HG03045 (cell line): ENCODE measurements at regions not wholly inside any gene's neighbourhood (a gene's known extent, or its start where the extent isn't known, plus 50 kb on each side); places are given as distances from the start of the nearest gene placed in this dataset.

Experiments
- ATAC-seq: cut with Tn5 transposase; IDR thresholded peaks from one replicate; pipeline ENCODE4 v1.9.1; 2021; ENCODE audit warnings: mild to moderate bottlenecking, moderate library complexity; ENCODE audit not compliant: unreplicated experiment

DNA sequence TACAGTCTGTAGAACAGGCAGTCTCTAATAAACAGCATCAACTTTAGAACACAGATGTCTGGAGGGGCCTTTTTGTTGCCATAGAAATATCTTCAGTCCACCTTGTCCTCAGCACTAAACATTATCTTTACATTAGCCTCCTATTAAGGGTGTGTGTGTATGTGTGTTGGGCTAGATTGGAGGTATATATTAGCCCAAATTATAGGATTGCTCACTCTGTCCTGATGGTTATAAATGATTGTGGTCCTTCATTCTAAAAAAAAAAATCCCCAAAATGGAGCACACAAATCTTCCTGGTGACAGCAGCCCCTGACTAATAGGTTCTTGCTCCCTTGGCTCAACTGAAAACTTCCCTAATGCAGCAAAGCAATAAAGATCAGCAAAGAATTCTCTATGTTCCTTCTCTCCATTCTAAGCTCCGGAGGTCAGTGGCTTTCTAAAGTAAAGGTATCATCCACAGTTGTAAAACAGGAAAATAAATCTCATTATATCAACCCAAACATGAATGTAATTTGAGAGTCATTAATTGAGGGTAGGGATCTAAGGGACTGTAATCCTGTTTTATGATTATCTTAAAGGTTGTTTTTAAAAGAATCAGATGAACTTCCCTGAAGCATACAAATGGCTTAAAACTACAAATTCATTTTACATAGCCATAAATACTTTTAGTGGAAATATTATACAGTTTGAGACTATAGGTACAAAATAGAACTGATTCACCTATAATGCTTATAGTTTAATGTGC lies 232.7 kb downstream of the KLF12 start:
- no peak for ATAC-seq

DNA sequence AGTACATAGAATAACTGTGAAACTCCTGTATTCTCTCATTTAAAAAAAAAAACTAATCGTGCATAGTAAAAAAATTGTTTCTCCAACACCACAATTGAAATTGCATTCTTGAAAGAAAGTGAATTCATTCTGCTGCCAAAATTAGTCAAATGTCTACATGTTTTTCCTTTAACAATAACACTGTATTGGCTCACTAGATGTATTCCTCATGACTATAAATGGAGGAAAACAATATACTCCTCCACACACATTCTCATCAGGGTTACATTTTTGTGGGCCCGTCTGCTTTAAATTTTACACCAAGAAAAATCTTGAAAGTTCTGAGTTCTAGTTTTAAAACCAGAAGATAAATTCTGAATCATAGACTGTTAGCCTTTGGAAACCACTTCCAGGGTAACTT lies 233.6 kb downstream of the KLF12 start:
- no peak for ATAC-seq

DNA sequence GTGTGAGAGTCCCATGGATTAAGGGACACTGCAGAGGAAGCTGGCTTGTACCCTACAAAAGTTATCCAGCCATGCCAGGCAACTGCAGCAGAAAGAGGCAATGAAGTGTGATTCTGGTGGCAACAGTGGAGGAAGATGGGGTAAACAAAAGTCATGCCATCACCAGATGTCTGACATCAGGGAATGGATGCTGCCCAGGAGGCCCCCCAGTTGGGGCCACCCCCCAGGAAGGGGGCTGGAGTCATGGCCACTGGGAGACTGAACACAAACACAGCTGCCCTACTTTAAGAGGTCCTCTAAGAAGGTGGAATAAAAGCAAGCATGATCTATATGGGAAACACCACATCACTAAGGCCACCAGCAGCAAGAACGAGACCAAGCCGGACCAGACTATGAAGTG lies 235.3 kb downstream of the KLF12 start:
- no peak for ATAC-seq

DNA sequence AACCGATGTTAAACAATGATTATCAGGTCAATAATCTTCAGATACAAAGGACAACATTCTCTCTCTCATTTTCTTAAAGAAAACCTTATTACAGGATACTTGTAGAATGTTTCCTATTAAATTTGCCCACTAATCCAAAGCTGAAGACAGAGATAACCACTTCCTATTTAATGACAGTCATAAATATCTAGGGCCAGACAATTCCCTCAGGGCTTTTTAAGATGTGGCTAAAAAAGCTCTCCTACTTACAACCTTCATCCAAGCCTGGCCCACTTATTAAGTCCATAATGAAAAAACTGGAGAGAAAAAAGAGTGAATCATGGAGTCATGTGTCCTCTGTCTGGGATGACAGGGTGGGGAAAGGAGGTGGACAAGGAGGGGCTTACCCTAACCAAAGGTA lies 235.9 kb downstream of the KLF12 start:
- ATAC-seq = no peak

DNA sequence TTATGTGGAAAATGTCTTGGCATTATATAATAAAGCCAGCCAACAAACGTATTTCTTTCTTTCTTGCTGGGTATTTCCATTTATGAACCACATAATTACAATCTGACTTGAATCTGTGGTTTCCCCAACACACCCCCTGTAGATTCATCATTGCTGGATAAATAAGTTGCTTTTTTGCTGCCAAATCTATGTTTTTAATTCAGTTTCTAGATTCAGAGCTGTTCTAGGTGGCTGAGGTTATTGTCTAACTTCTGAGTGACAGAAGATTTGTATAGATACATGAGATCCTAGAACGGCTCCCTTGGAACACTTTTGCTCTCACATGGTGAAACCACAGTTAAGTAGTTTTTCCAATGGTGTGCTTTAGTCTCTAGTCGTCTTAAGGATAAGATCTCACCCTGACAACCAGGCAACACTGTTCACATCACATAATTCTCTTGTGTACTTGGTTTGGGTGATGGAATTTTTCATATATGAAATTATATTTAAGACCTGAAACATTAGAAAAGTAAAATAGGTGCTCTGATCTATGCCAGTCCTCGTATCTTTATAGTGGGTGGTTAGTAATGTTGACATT lies 239.1 kb downstream of the KLF12 start:
- ATAC-seq = no peak

DNA sequence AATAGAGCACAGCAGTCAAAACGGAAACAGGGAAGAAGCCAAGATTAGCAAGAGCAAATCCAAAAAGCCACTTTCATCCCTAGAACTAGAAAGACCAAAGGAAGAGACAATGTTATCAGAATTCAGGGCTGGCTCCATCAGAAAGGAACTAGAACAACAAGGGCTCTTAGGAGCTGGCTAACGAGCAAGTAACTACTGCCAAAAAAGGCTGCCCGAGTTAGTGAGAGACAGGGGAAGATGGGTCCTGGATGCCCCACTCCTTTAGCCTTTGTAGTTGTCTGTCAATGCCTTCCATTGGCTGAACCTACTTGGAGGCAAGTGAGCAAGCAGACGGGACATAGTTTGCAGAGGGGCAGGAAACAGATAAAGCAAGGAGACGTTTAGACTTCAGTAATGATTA lies 240.4 kb downstream of the KLF12 start:
- no peak for ATAC-seq

DNA sequence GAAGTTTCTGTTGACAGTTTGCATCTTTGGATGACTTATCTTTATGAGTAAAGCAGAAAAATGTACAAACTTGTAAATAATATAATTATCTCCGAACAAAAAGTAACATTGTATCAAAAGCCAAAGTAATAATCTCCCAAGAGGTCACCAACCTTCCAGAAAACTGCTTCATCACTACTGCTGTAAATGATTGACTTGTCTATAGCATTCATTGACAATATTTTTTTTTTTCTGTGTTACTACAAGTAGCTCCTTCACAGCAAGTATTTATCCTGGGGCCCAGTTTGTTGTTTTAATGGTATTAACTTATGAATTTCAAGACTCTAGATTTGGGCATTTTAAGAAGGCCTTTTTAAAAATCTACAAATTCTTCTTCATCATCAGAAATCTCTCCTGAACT lies 242.4 kb downstream of the KLF12 start:
- ATAC-seq = no peak

DNA sequence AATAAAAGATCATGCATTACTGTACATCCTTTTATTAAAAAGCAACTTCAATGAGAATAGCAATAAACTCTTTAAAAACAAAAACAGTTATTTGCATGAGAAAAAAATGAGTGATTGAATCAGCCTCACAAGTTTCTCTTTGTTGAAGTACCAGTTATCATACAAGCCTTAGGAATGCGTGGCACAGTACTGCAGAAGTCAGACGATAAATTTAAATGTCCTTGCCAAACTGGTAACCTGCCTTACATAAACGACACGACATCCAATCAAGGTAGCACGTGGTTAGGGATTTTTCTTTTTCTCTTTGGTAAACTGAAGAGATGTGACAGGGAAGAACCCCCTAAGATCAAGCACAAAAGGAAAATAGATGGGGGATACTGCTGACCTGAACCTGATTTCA lies 251.0 kb downstream of the KLF12 start:
- ATAC-seq = no peak

DNA sequence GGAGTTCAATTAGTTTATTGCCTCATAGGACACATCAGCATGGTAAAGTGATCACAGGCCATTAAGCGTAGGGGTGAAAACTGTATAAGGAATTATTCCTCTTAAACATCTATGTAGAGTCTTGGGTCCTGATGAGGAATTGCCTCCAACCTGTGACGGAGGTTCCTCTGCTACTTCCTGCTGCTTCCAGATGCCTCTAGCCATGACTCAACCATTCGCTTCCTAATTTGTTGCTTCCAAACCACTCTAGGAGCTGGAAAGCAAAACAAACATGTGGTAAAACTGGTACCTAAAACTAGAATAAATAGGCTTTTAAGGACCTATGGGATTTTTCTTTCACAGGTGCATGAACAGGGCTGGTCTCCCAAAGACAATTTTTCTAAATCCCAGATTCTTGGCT lies 253.8 kb downstream of the KLF12 start:
- no peak for ATAC-seq

DNA sequence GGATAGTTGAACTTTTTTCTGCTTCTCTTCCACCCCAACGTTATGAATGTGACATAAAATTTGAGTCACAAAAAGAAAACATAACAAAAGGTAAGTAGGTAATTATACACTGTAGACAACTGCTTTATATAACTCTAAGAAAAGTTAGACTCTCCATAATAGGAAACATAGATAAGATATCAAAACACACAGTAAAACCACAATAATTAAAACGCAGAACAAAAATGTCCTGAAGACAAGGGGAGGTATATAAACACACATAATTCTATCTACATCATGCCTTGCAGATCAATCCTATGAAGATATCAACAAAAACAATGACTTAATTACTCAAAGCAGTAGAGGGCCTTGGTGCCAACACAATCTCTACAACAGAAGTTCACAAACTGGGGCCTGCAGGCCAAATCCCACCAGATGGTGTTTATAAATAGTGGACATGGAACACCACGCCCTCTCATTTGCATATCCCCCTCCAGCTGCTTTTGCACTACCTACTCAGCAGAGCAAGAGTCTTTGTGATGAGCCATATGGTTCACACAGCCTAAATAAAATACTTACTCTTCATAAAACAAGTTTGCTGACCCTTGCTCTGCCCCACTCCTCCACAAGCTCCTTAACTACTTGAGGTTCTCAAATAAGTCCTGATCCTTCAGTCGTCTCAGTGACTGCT lies 254.7 kb downstream of the KLF12 start:
- ATAC-seq = no peak

DNA sequence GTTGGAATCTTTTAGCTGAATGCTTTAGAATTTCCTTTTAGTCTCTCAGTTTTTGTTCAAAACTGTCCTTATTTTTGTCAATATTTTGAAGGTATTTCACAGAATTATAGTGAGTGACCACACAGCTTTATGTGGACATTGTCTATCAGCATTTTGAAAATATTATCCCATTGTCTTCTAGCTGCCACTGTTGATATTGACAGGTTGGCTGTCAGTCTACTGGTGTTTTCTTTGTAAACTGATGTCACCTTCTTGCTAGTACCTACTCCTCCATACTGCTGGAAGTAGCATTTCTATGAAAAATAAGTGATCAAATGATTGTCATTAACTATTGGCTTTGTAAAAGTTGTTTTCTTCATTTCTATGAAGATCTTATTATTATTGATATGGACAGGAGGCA lies 256.8 kb downstream of the KLF12 start:
- no peak for ATAC-seq

DNA sequence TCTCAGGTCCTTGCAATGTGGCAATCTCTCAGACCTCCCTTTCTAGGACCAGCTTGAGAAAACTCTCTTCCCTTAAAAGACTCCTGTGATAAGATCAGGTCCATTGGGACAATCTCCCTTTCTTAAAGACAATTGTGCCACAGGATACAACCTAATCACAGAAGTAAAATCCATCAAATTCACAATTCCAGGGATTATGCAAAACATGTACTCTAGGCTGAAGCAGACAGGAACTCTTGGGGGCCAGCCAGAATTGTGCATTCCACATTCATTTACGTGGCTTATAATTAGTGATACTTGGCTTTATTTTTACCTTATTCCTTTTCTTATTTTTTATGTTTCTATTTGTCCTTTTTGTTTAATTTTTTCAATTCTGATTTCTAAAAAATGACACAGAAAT lies 257.9 kb downstream of the KLF12 start:
- no peak for ATAC-seq

DNA sequence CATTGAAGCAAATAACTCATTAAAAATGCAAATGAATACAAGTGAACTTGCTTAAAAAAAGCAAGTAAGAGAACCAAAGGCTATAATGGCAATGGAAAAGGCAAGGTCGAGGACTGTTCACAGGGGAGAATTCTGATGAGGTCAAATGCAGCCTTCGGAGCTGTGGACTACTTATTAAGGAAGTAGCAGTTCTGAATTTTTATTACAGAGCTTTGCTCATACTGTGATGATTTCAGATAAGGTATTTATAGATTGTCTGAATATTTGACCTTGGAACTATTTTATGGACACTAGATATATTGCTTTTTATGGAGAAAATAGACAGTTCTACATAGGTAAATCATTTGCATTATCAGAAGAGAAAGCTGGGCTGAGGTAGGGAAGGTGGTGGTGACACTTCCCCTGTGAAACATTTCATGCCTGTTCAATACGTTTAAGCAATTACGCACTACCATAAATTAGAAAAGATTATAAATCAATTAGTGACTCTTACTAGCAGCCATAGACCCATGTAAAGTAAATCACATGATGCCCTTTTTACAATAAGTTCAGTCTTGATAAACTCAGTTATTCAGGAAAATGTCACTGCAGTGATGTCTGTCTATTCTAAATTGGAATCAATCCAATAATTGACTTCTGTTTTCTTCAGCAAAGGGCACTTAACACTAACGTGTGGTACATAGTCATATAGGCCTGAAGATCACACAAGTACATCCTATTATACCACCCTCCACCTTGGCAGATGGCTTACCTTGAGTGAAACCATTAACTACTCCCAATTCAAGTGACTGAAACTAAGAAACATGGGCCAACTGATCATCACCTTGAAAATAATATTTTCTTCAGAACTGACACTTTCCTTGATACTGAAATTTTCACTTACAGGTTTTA lies 260.0 kb downstream of the KLF12 start:
- ATAC-seq = no peak

DNA sequence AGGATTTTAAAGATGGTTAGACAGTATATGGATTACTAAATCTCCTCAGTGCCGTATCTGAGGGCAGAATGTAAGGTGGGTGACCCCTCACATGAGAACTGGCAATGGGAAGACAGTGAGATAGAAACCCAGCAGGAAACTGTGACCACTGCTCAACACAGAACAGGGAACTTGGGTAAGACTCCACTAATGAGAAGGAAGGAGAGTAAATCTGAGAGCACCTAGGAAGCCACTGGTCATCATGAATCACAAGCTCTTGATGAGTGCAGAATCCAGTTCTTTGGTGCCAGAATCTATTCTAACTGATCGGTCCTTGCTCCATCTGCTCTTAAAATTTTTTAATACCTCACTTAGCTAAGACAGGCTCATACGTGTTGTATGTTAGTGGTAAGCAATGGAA lies 261.8 kb downstream of the KLF12 start:
- no peak for ATAC-seq

DNA sequence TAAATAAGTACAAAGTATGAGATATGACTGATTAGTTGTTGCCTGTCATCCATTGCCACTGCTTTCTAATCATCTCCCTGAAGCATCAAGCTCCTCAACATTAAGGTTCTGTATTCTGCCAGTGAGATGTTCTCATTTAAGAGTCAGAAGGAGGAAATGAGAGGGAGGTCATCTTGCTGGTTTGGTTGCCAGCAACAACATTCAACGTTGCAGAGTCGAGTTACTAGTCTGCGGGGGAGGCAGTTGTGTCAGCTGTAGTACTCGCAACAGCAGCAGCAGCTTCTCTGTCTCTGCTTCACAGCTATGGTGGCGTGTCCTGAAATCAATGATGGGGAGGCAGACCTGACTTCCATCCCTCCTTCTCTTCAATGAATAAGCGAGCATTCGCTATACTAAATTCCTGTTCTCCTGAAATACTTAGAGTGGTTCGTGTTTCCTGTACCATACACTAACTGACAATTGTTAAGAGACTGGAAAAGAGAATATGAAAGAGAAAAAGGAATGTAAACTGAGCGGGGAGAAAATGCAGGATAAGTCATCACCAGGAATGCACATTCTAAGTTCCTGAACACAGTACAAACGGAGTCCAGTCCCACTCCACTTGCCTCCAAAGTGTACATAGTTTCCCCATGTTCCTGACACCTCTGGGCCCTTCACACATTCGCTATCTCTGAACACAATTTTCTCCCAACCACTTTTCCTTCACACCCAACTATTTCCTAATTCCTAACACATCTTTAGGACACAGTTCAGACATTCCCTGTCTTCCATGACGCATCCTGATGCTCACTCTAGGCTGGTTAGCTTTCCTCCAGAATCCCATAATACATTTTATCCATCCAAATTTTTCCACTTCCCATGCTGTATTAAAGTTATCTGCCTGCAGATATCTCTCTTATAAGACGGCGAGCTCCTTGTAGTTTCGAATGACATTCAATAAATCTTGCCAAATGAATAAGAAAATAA lies 263.0 kb downstream of the KLF12 start:
- no peak for ATAC-seq

DNA sequence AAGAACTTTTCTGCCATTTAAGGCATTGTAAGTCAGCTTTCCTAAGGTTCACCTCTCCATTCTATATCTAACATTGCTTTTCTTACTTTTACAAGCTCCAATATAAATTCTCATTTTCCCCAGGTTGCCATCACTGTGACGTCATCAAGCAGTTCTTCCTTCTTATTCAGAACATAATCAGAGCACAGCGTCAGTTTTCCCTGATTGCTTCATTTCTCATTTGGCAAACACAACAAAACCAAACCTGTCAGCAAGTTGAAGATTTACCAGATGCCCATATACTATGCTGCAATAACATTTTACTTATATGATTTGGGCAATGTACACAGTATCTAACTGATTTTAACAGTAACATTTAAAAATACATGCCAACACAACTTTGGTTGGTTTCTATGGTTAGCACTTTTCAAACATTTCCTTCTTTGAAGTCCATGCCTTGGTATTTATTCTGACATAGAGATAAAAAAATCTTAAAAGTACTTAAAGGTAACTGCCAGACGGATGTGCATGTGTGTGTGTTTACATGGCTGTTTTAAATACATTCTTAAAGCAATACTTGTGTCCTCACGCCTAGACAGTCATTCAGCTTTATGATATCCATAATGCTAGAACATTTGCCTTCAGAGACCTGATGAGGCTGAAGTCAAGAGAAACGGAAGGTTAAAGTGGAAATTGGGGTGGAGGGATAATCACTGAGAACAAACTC lies 264.0 kb downstream of the KLF12 start:
- ATAC-seq = no peak

DNA sequence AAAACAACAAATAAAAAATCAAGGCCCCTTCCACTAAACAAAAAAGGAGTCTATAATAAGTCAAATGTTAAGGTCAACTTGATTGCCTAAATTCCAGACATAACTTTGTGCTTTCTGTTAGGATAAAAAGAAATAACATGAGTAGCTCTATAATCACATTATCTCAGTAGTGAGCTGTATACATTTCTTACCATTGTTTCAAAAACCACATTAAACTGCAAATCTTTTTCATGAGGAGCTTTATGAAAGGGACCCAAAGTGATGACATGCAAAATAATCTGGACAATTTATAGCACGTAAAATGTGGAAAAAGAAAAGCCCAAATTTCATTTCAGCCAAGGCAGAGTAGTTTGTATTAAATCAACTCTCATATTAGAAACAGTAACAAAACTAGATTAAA lies 269.2 kb downstream of the KLF12 start:
- no peak for ATAC-seq

DNA sequence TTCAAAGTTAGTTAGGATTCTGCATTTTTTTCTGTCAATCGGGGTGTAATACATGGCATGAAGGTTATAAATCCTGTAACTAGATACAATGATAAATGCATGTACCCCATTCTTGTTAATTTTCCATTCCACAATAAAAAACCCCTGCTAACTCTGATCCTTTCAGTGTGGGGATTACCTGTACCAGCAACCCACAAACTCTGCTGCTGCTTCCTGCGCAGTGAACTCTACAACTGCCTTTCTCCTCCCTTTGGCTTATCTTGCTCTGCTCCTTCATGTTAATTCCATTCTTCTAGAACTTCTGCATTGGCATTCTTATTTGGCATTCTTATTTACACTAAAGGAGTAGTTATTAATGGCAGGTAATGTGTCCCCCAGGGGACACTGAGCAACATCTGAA lies 273.1 kb downstream of the KLF12 start:
- no peak for ATAC-seq

DNA sequence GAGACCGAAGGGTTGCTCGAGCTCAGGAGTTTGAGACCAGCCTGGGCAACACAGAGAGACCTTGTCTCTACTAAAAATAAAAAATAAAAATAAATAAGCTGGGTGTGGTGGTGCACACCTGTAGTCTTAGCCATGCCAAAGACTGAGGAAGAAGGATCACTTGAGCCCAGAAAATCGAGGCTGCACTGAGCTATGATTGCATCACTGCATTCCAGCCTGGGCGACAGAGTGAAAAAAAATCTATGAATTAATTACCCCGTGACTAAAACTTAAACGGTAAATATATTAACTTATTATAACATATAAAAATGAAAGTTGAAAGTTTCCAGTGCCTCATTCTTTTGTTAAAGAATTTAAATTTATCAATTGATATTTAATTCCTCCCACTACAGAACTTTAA lies 273.7 kb downstream of the KLF12 start:
- ATAC-seq = no peak

DNA sequence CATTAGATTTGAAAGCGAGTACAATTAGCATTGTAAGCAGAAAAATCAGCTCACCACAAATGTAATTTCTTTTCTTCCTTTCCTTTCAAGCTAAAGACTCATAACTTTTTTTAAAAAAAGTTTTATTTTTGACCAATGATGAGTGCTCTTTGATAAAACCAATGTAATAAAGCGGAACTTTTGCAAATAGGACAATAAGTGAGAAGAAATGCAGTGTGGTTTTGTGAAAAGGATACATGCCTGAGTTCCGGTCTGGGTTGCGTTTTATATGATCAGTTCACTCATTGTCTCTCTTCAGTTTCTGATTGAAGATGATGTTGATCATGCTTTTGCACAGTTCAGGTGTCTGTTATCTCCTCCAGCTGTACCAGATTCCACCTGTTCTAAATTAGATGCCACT lies 274.4 kb downstream of the KLF12 start:
- ATAC-seq = no peak
